ENCODE measurements at regions not wholly inside any gene's neighbourhood (a gene's known extent, or its start where the extent isn't known, plus 50 kb on each side); places are given as distances from the start of the nearest gene placed in this dataset.
"Not testable (repeated sequence)": the region's sequence is repeated elsewhere in the genome, so short reads cannot be mapped to it uniquely, and the experiment has no call there.

DNA sequence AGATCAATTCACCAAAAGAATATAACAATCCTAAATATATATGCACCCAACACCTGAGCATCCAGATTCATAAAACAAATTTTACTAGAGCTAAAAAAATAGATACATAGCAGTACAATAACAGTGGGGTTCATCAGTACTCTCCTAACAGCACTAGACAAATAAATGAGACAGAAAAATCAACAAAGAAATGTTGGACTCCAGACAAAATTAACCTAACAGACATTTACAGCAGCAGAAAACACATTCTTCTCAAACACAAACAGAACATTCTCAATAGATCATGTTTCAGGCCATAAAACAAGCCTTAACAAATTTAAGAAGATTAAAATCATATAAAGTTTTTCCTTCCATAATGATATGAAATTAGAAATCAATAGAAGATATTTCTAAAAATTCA, 124.8 kb upstream of the NECTIN3 start:
- DNase-seq (ENCODE audit: extremely low spot score) = no peak
- ChIA-PET CTCF (no interaction called here), POLR2A (no interaction called here)
- TF ChIP-seq BHLHE40 (IDR thresholded peaks at IDR 0.05; ENCODE audit: borderline replicate concordance) (no peak), LEF1 (IDR thresholded peaks at IDR 0.05; ENCODE audit: borderline replicate concordance) (no peak)
- TF ChIP-seq, protein P1, sequence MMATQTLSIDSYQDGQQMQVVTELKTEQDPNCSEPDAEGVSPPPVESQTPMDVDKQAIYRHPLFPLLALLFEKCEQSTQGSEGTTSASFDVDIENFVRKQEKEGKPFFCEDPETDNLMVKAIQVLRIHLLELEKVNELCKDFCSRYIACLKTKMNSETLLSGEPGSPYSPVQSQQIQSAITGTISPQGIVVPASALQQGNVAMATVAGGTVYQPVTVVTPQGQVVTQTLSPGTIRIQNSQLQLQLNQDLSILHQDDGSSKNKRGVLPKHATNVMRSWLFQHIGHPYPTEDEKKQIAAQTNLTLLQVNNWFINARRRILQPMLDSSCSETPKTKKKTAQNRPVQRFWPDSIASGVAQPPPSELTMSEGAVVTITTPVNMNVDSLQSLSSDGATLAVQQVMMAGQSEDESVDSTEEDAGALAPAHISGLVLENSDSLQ (IDR thresholded peaks at IDR 0.05) = no peak

DNA sequence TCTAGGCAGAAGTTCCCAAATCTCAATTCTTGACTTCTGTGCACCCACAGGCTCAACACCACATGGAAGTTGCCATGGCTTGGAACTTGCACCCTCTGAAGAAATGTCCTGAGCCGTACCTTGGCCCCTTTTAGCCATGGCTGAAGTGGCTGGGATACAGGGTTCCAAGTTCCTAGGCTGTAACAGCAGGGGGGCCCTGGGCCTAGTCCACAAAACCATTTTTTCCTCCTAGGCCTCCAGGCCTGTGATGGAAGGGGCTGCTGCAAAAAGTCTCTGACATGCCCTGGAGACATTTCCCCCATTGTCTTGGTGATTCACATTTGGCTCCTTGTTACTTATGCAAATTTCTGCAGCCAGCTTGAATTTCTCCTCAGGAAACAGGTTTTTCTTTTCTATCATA, 122.4 kb upstream of the NECTIN3 start:
- CTCF ChIA-PET; POLR2A ChIA-PET; DNase-seq (ENCODE audit: extremely low spot score): not testable (repeated sequence)

DNA sequence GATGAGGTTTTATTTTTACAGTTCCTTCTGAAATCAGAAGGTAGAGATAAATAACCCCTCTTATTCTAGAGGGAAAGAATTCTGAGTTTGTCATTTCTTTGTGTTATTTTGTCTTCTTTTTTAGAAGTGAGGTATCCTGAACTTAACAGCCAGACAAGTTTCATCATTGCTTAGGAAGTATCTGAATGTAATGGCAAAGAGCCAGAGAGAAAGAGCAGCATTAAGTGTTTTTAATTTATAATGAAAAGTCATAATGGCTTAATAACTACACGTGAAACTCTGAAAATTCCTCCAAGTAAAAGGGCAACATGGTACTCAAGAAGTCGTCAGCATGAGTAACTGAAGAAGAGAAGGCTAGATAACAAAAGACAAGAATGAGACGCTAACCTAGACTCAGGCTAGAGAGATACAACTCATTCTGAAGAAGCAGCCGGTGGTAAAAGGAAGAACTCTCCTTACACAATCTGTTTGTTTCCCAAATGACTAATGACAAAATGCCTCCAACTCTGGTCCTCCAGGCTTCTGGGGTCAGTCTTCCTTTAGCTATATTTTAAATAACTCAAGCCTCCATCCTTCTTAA, 116.2 kb upstream of the NECTIN3 start:
- DNase-seq (ENCODE audit: extremely low spot score) = no peak
- ChIA-PET POLR2A (no interaction called here), CTCF (no interaction called here)
- TF ChIP-seq ZNF384 (IDR thresholded peaks at IDR 0.05) = no peak
- TF ChIP-seq, protein P1 (IDR thresholded peaks at IDR 0.05) = no peak
- no peak for TF ChIP-seq FOXM1 (IDR thresholded peaks at IDR 0.05; ENCODE audit: borderline replicate concordance)
- no peak for TF ChIP-seq HDGF (IDR thresholded peaks at IDR 0.05; ENCODE audit: borderline replicate concordance)
- no peak for TF ChIP-seq NFRKB (IDR thresholded peaks at IDR 0.05)
- TF ChIP-seq BHLHE40 (IDR thresholded peaks at IDR 0.05; ENCODE audit: borderline replicate concordance) = no peak
- TF ChIP-seq L3MBTL2 (conservative IDR thresholded peaks at IDR 0.05) = no peak
- TF ChIP-seq CTBP1 (IDR thresholded peaks at IDR 0.05; ENCODE audit: borderline replicate concordance) = no peak

DNA sequence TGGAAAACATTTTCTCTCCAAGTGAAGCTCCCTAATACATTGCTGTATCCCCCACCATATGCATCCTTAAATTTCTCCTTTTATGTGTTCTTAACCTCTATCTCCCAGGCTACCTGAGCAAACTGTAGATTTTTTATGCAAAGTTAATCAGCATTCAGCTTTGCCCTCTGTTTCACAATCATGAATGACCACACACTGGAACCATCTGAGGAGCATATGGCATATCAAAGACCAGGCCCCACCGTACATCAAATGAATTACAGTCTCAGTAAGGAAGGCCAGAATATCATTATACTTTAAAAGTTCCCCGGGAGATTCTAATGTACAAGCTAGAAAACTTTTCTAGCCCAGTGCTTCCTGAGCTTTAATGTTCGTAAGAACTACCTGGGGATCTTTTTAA, 115.5 kb upstream of the NECTIN3 start:
- ChIA-PET CTCF (no interaction called here), POLR2A (no interaction called here)
- TF ChIP-seq HDGF (IDR thresholded peaks at IDR 0.05; ENCODE audit: borderline replicate concordance) (no peak), LEF1 (IDR thresholded peaks at IDR 0.05; ENCODE audit: borderline replicate concordance) (no peak), TARDBP (IDR thresholded peaks at IDR 0.05) (no peak), ELF4 (IDR thresholded peaks at IDR 0.05) (no peak), BHLHE40 (IDR thresholded peaks at IDR 0.05; ENCODE audit: borderline replicate concordance) (no peak), FOXA1 (IDR thresholded peaks at IDR 0.05) (no peak), L3MBTL2 (conservative IDR thresholded peaks at IDR 0.05) (no peak), NFRKB (IDR thresholded peaks at IDR 0.05) (no peak), SP1 (IDR thresholded peaks at IDR 0.05) (no peak), FOXM1 (IDR thresholded peaks at IDR 0.05; ENCODE audit: borderline replicate concordance) (no peak), ARNT (IDR thresholded peaks at IDR 0.05) (no peak), ZNF384 (IDR thresholded peaks at IDR 0.05) (no peak), FOXK2 (IDR thresholded peaks at IDR 0.05) (no peak), SUZ12 (IDR thresholded peaks at IDR 0.05) (no peak), CTBP1 (IDR thresholded peaks at IDR 0.05; ENCODE audit: borderline replicate concordance) (no peak)
- TF ChIP-seq, protein P1 (IDR thresholded peaks at IDR 0.05) = no peak
- no peak for DNase-seq (ENCODE audit: extremely low spot score)

DNA sequence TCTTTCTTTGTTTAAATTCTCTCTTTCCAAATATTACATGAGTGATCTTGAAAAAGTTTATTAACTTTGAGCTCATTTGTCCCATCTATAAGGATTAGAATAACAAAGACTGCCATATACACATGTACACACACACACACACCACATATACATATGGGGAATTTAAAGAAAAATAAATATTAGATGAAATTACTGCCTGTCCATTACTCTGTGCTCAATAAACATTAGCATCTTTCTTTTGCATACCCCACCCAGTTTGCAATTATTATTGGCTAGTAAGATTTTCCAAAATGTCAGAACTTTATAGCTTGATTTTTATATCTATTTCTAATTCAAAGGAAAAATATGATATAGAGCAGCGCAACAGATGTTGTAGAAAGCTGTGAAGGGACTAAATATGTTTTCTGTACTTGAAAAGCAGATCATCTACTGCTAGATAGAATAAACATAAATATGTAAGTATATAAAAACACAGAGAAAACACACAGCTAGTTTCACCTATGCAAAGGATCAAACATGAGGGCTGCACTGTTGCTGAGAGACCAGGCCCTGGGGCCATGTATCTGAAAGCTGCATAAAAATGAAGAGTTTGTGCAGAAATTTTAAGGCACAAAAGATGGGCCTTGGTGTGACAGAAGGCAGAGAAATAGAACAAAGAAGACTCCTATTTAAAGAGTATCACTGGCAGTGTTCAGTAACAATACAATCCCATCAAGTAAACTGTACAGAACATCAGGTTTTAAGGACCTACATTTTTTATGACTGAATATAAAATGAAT, 114.2 kb upstream of the NECTIN3 start:
- TF ChIP-seq ELF4 (IDR thresholded peaks at IDR 0.05) (no peak), ZNF384 (IDR thresholded peaks at IDR 0.05) (no peak), TARDBP (IDR thresholded peaks at IDR 0.05) (no peak)
- ChIA-PET CTCF (no interaction called here), POLR2A (no interaction called here)
- DNase-seq (ENCODE audit: extremely low spot score) = no peak

DNA sequence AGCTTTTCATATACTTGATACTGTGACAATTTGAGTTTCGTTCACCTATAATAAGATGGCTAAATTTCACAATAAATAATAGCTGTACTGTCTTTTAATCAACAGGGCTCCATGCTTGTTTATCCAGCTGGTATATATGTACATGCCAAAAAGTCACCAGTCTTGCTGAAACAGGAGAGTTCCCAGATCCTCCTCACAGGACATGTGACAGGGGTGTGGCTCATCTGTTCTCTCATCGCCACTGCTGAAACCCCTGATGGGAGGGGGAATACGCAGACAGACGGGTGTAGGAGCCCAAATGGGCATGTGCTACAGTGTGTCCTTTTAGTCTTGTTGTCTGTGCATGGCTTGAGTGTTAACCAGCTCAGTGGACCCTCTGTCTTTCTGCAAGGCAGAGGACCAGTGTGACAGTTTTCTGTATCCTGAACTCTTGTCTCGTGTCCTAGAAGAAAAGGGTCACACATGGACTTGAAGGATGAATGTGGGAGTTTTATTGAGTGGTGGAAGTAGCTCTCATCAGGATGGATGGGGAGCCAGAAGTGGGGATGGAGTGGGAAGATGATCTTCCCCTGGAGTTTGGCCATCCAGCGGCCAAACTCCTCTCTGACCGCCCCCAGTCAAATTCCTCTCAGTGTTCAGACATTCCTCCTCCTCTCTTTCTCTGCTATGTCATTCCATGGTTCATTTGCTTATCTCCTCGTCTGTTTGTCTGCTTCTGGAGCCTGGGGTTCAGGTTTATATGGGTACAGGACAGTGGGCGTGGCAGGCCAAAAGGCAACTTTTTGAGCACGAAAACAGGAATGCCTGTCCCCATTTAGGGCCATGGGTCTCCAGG, 113.1 kb upstream of the NECTIN3 start:
- DNase-seq (ENCODE audit: extremely low spot score) = no peak
- ChIA-PET CTCF (interaction anchor here (0.6 kb wide), 1 partner anchor 26 kb away, joined by 3 read pairs; no protein-coding TSS in a partner anchor), POLR2A (no interaction called here)
- TF ChIP-seq ELF4 (IDR thresholded peaks at IDR 0.05) = no peak
- TF ChIP-seq FOXA1 (IDR thresholded peaks at IDR 0.05) = no peak
- TF ChIP-seq CTBP1 (IDR thresholded peaks at IDR 0.05; ENCODE audit: borderline replicate concordance) = no peak
- no peak for TF ChIP-seq BHLHE40 (IDR thresholded peaks at IDR 0.05; ENCODE audit: borderline replicate concordance)
- TF ChIP-seq LEF1 (IDR thresholded peaks at IDR 0.05; ENCODE audit: borderline replicate concordance) = no peak
- TF ChIP-seq TARDBP (IDR thresholded peaks at IDR 0.05) = no peak
- no peak for TF ChIP-seq SP1 (IDR thresholded peaks at IDR 0.05)
- no peak for TF ChIP-seq SUZ12 (IDR thresholded peaks at IDR 0.05)
- no peak for TF ChIP-seq L3MBTL2 (conservative IDR thresholded peaks at IDR 0.05)
- TF ChIP-seq NFRKB (IDR thresholded peaks at IDR 0.05) = no peak

All from HEK293T (cell line).